OCI-LY1 (cell line): ENCODE measurements at regions not wholly inside any gene's neighbourhood (a gene's known extent, or its start where the extent isn't known, plus 50 kb on each side); places are given as distances from the start of the nearest gene placed in this dataset.

Source experiments
- EZH2 ChIP-seq: fragments of 200-600 bp; sonication (generic), shearing (Covaris generic); IDR thresholded peaks from 2 replicates; pipeline ENCODE4 v1.8.0; 2017; ENCODE audit warnings: borderline replicate concordance, mixed run types, mild to moderate bottlenecking, antibody characterized with exemption, low read length, moderate library complexity, mixed read lengths
- TF ChIP-seq, protein P1 (sequence below): fragments of 200-600 bp; sonication (generic), shearing (Covaris generic); IDR thresholded peaks from 2 replicates; pipeline ENCODE4 v1.5.1; 2017; ENCODE audit warnings: mild to moderate bottlenecking, antibody characterized with exemption, low read length, moderate library complexity, mixed read lengths

DNA sequence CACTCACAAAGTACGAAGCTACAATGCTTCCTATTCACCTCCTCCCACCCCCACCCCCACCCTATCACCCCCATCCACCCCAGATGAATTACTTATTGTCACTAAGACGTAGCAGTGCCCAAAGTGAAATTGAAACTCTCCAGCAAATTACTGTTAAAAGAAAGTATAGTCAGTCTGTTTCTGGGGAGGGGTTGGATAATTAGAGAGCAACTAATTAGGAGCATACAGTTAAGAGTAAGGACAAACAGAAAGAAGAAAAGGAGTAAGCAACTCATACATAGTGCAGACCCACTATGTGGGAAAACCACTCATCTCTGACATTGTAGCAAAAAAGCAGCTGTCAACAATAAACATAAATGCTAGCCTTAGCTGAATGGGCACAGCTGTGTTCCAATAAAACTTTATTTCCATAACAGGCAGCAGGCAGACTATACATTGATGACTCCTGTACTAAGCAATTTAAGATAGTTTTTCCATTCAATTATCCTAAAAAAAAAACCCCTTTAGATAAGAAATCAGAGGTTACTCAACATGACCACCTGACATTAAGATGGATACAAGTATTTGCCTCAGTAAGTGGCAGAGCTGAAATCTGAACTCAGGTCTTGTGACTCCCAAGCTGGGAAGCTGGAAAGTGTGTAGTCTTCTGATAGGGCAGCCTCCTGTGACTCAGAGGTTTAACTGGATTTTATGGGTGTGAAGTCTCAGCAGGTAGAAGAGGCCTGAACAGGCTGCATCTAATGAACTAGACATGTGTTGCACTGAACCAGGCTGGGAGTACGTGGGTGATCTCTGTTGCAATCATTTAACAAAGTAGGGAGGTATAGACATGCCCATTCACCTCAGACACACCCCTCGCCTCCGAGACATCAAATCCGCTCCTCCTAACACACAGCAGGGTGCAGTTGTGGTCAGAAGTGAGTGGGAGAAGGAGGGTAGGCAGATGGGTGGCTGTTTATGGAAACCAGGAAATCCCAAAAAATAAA lies 171.8 kb upstream of the KLF7 start:
- TF ChIP-seq, protein P1, sequence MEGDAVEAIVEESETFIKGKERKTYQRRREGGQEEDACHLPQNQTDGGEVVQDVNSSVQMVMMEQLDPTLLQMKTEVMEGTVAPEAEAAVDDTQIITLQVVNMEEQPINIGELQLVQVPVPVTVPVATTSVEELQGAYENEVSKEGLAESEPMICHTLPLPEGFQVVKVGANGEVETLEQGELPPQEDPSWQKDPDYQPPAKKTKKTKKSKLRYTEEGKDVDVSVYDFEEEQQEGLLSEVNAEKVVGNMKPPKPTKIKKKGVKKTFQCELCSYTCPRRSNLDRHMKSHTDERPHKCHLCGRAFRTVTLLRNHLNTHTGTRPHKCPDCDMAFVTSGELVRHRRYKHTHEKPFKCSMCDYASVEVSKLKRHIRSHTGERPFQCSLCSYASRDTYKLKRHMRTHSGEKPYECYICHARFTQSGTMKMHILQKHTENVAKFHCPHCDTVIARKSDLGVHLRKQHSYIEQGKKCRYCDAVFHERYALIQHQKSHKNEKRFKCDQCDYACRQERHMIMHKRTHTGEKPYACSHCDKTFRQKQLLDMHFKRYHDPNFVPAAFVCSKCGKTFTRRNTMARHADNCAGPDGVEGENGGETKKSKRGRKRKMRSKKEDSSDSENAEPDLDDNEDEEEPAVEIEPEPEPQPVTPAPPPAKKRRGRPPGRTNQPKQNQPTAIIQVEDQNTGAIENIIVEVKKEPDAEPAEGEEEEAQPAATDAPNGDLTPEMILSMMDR, result no peak
- no peak for TF ChIP-seq EZH2
